AG04450 (cell line): ENCODE measurements at regions not wholly inside any gene's neighbourhood (a gene's known extent, or its start where the extent isn't known, plus 50 kb on each side); places are given as distances from the start of the nearest gene placed in this dataset.

ENCODE experiments used
- CTCF ChIA-PET: fragments of 300-600, 350-600 bp; formaldehyde crosslinking; extraction: SDS; loops from one replicate; lab custom pipeline; 2022; ENCODE audit warnings: antibody characterized with exemption, inconsistent platforms; lab: Charles Lee
- POLR2A ChIA-PET: fragments of 350-600 bp; formaldehyde crosslinking; extraction: SDS; loops from one replicate; lab custom pipeline; 2021; ENCODE audit warnings: antibody characterized with exemption, inconsistent platforms; lab: Yijun Ruan, JAX
- DNase-seq: peaks from one replicate; pipeline ENCODE4 v3.0.0-alpha.2; 2011; ENCODE audit warnings: low read depth, low spot score
- H3K27ac ChIP-seq: one replicate; pipeline ENCODE4 v1.5.1; 2012; ENCODE audit warnings: low read depth, low read length, control low read depth
- H3K27me3 ChIP-seq: one replicate; pipeline ENCODE4 v1.6.0; 2012; ENCODE audit warnings: low read length; ENCODE audit not compliant: control insufficient read depth, insufficient read depth
- H3K4me3 ChIP-seq: 2 replicates; pipeline ENCODE4 v1.5.1; 2011; ENCODE audit warnings: mild to moderate bottlenecking, low read depth, low read length, control low read depth
- H3K9me3 ChIP-seq: 2 replicates; pipeline ENCODE4 v1.5.1; 2012; ENCODE audit warnings: low read length; ENCODE audit not compliant: control insufficient read depth, insufficient read depth
- TF ChIP-seq, protein P1 (sequence below): IDR thresholded peaks from 2 replicates; pipeline ENCODE4 v1.5.1; 2011; ENCODE audit warnings: low read depth, low read length, control low read depth, inconsistent platforms

DNA sequence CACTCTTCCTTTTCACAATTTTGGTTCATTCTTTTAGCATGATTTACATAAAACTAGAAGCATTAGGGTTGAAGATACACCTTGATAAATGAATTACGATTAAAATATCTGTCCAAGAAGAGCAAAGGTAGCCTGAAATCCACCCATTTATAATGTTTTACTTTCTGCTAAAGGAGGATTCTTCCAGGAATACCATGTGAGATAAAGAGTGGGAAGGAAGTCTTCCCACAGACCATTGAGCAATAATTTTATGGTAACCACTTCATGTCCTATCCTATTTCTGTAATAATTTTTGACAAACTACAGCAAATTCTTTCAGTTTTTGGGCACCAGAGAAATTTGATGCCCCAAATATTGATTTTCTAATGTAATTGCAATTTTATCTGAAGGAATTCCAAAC lies 150.6 kb upstream of the STEAP4 start:
- Histone ChIP-seq H3K27ac (no peak overlapping the region), H3K4me3 (no peak overlapping the region), H3K9me3 (peaks cover 4% of the 10 kb centered on the region; the same call in 1 of the 2 replicates), H3K27me3 (no peaks in the 10 kb centered on the region)
- no peak for DNase-seq
- POLR2A ChIA-PET: no interaction called here
- CTCF ChIA-PET: no interaction called here
- TF ChIP-seq, protein P1, sequence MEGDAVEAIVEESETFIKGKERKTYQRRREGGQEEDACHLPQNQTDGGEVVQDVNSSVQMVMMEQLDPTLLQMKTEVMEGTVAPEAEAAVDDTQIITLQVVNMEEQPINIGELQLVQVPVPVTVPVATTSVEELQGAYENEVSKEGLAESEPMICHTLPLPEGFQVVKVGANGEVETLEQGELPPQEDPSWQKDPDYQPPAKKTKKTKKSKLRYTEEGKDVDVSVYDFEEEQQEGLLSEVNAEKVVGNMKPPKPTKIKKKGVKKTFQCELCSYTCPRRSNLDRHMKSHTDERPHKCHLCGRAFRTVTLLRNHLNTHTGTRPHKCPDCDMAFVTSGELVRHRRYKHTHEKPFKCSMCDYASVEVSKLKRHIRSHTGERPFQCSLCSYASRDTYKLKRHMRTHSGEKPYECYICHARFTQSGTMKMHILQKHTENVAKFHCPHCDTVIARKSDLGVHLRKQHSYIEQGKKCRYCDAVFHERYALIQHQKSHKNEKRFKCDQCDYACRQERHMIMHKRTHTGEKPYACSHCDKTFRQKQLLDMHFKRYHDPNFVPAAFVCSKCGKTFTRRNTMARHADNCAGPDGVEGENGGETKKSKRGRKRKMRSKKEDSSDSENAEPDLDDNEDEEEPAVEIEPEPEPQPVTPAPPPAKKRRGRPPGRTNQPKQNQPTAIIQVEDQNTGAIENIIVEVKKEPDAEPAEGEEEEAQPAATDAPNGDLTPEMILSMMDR: no peak

DNA sequence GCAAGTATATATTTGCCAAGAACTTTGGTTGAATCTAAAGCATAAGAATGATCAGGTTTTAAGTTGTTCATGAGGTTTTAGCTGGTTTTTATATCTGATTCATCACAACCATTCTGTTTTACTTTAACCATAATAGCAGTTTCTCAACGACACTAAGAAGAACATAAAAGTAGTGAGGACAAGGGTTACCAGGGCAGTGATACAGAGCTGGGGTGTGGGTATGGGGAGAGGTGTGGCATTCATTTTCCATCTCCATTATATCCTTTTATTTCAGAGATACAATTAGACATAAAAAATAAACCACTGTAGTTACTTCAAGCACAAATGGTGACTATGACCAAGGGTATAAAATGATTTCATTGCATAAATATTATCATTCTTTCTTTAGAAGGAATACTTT lies 149.8 kb upstream of the STEAP4 start:
- Histone ChIP-seq H3K4me3 (no peak overlapping the region), H3K27me3 (no peaks in the 10 kb centered on the region), H3K9me3 (peaks cover 7% of the 10 kb centered on the region; the same call in 1 of the 2 replicates), H3K27ac (no peak overlapping the region)
- TF ChIP-seq, protein P1: no peak
- POLR2A ChIA-PET: no interaction called here
- CTCF ChIA-PET: no interaction called here
- DNase-seq: no peak

DNA sequence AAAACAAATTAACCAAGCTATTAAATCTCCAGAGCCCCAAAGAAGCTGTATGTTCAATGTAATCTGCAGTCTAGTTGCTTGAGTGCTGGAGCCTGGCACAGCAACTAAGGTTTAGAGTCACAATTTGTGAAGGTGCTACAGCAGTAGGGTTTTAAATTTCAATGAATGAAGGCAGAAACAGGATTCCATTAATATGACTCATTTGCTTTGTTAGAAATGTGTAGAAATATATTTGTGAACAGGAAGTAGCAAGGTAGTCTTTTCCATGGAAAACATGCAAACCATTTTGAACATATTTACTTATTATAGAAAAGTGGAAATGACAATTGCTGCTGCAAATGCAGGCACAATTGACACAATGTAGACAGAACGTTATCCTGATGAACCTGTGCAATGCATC lies 149.0 kb upstream of the STEAP4 start:
- Histone ChIP-seq H3K9me3 (peaks cover 7% of the 10 kb centered on the region; the same call in 1 of the 2 replicates), H3K27ac (no peak overlapping the region), H3K27me3 (no peaks in the 10 kb centered on the region), H3K4me3 (no peak overlapping the region)
- ChIA-PET POLR2A (no interaction called here), CTCF (no interaction called here)
- TF ChIP-seq, protein P1: no peak
- DNase-seq: no peak

DNA sequence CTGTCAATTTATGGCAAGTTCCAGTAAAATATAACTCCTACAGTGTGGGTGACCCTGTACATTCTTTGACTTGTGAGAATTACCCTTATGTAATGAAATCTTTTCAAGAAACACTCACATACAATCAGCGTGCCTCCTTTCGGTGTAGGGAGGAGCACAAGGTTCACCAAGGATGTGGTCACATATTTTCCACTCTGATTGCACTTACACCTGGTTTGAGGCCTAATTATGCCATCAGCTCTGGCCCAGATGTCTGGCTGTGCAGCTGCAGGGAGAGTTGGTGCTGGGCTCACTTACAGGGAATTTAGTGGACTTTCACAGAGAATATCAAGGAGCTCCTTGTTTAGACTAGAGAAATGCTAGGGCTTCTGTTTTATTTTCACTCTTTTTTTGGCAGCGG lies 146.0 kb upstream of the STEAP4 start:
- DNase-seq: no peak
- POLR2A ChIA-PET: no interaction called here
- H3K9me3 ChIP-seq: peaks cover 7% of the 10 kb centered on the region; the same call in 1 of the 2 replicates

DNA sequence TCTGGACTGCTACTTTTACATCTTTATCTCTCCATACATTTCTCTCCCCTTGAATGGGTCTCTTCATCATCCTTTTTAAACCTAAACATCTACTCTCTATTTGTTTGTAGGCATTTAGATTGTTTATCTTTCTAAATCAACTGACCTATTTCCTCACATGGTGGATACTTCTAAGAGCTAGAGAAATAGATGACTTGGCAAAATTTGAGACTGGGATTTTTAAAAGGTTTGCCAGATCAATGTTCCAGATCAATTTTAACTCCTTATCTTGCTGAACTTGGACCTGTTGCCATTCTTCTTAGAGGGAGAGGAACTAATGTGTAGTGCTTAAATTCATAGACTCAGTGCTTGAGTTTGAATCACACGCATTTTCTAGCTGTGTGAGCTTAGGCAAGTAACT lies 144.2 kb upstream of the STEAP4 start:
- POLR2A ChIA-PET: no interaction called here

More for the DNA sequence above, 146.0 kb upstream of the STEAP4 start:
- Histone ChIP-seq H3K27me3 (no peaks in the 10 kb centered on the region), H3K4me3 (no peak overlapping the region), H3K27ac (no peak overlapping the region)
- TF ChIP-seq, protein P1: no peak
- CTCF ChIA-PET: no interaction called here

More for the DNA sequence above, 144.2 kb upstream of the STEAP4 start:
- DNase-seq: no peak
- Histone ChIP-seq H3K27ac (no peak overlapping the region), H3K27me3 (no peaks in the 10 kb centered on the region), H3K9me3 (peaks cover 7% of the 10 kb centered on the region; the same call in 1 of the 2 replicates), H3K4me3 (no peak overlapping the region)
- TF ChIP-seq, protein P1: no peak
- CTCF ChIA-PET: no interaction called here
